ENCODE measurements at regions not wholly inside any gene's neighbourhood (a gene's known extent, or its start where the extent isn't known, plus 50 kb on each side); places are given as distances from the start of the nearest gene placed in this dataset.

GRCh38 chr7:79872176-79872575, 262.5 kb upstream of the GNAI1 start:
- TF ChIP-seq, protein P1, sequence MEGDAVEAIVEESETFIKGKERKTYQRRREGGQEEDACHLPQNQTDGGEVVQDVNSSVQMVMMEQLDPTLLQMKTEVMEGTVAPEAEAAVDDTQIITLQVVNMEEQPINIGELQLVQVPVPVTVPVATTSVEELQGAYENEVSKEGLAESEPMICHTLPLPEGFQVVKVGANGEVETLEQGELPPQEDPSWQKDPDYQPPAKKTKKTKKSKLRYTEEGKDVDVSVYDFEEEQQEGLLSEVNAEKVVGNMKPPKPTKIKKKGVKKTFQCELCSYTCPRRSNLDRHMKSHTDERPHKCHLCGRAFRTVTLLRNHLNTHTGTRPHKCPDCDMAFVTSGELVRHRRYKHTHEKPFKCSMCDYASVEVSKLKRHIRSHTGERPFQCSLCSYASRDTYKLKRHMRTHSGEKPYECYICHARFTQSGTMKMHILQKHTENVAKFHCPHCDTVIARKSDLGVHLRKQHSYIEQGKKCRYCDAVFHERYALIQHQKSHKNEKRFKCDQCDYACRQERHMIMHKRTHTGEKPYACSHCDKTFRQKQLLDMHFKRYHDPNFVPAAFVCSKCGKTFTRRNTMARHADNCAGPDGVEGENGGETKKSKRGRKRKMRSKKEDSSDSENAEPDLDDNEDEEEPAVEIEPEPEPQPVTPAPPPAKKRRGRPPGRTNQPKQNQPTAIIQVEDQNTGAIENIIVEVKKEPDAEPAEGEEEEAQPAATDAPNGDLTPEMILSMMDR (IDR thresholded peaks at IDR 0.05; ENCODE audit: poor library complexity) = no peak
- TF ChIP-seq EZH2 (IDR thresholded peaks at IDR 0.05; ENCODE audit: borderline replicate concordance) (no peak), EZH2phosphoT487 (IDR thresholded peaks at IDR 0.05; ENCODE audit: low read depth, severe bottlenecking, unreplicated experiment) (no peak)

Data from hepatocyte (in vitro differentiated cells).